Transverse colon (tissue), 4 donors: ENCODE measurements at regions not wholly inside any gene's neighbourhood (a gene's known extent, or its start where the extent isn't known, plus 50 kb on each side); places are given as distances from the start of the nearest gene placed in this dataset.

Source experiments
- DNase-seq: peaks from one replicate; pipeline ENCODE4 v3.0.0-alpha.2; 2019
- H3K27ac ChIP-seq, 4 donors: fragments of 200-600 bp; sonication (generic); 2 replicates each; pipeline ENCODE4 v1.5.1; 2016 to 2018; ENCODE audit warnings: inconsistent platforms in 4 of 4
- H3K27me3 ChIP-seq: fragments of 200-600 bp; sonication (generic); 2 replicates; pipeline ENCODE4 v1.5.1; 2017; ENCODE audit warnings: inconsistent platforms
- H3K36me3 ChIP-seq, 4 donors: fragments of 200-600 bp; sonication (generic); 2 replicates each; pipeline ENCODE4 v1.5.1; 2017 to 2019; ENCODE audit warnings: inconsistent platforms in 4 of 4
- H3K4me1 ChIP-seq, 4 donors: fragments of 200-600 bp; sonication (generic); 2 replicates each; pipeline ENCODE4 v1.5.1; 2017 to 2020; ENCODE audit warnings: inconsistent platforms in 4 of 4
- H3K4me3 ChIP-seq, 4 donors: fragments of 200-600 bp; sonication (generic); 1 replicate in 1 of 4; 2 replicates in 3 of 4; pipeline versions ENCODE4 v1.5.1 to v1.6.1; 2017 to 2019; ENCODE audit warnings: inconsistent platforms in 4 of 4
- H3K9me3 ChIP-seq, 2 donors: fragments of 200-600 bp; sonication (generic); 2 replicates each; pipeline ENCODE4 v1.5.1; 2017 to 2019; ENCODE audit warnings: inconsistent platforms in 2 of 2
- EP300 ChIP-seq: sonication (generic); formaldehyde crosslinking; IDR thresholded peaks from one replicate; pipeline ENCODE4 v1.6.1; 2017; ENCODE audit warnings: antibody characterized with exemption, low read depth
- POLR2A ChIP-seq: fragments of 450-650 bp; IDR thresholded peaks from one replicate; pipeline ENCODE4 v1.6.1; 2016; ENCODE audit warnings: antibody characterized with exemption, mild to moderate bottlenecking, moderate library complexity
- POLR2AphosphoS5 ChIP-seq, 3 donors: sonication (generic); formaldehyde crosslinking; IDR thresholded peaks; one replicate each; pipeline ENCODE4 v1.6.1; 2016; ENCODE audit warnings: antibody characterized with exemption in 3 of 3
- WGBS, 2 donors: methylation state at CpG; one replicate each; pipeline ENCODE4 v1.1.5; 2018; ENCODE audit warnings: low coverage in 1 of 2; 5-methylcytosine and 5-hydroxymethylcytosine counted together
- in situ Hi-C, 4 donors: fragments of 200-750 bp; cut with MboI; loops; one replicate each; pipeline versions ENCODE4 v1.15.0 to v1.15.1; 2017; ENCODE audit warnings: low sequenced_read_pairs in 3 of 4, low pct_ligation_motif_present in 1 of 4, low pct_unique_long_range_greater_than_20kb in 1 of 4
- intact Hi-C: fragments of 100-400 bp; cut with DNase I; formaldehyde crosslinking; loops from one replicate; pipeline ENCODE4 v1.15.1; 2023; ENCODE audit warnings: low total_unique reads
- TF ChIP-seq, protein P1 (sequence below), 5 experiments: fragments of 200-600 bp in 3 of 5; fragments of 450-650 bp in 2 of 5; sonication (generic) in 3 of 5; IDR thresholded peaks; 1 replicate in 2 of 5; 2 replicates in 3 of 5; pipeline ENCODE4 v1.5.1; 2016 to 2017; ENCODE audit warnings: antibody characterized with exemption in 5 of 5, inconsistent platforms in 3 of 5, mild to moderate bottlenecking in 2 of 5, moderate library complexity in 1 of 5

DNA sequence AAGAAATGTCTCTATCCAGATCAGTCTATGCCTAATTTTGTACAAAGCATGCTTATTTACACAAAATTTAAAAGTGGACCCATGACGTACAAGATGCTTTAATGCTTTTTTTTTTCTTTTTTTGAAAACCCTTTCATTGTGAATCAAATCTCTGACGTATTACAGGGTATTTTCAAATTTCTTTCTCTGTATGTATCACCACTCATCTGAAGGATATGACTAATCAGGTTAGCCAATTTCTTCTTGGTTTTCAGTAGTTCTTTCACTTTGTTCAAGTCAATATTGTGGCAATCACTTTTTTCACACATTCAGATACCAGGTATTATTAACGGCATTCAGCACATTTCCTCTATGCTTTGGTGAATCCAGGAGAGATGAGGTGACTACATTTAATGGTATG lies 685.3 kb downstream of the TRHDE start:
- H3K4me1 ChIP-seq: no peaks in the 10 kb centered on the region
- intact Hi-C loops: no loop called here
- in situ Hi-C loops: no loop called here
- no peaks in the 10 kb centered on the region for H3K36me3 ChIP-seq
- H3K9me3 ChIP-seq: peaks cover 0 to 5% of the 10 kb centered on the region in 2 donors
- H3K4me3 ChIP-seq: no peak overlapping the region
- no peak for DNase-seq
- 59 to 72% methylated on average over 3 of the region's 3 CpGs for WGBS, 2 donors
- TF ChIP-seq, protein P1, sequence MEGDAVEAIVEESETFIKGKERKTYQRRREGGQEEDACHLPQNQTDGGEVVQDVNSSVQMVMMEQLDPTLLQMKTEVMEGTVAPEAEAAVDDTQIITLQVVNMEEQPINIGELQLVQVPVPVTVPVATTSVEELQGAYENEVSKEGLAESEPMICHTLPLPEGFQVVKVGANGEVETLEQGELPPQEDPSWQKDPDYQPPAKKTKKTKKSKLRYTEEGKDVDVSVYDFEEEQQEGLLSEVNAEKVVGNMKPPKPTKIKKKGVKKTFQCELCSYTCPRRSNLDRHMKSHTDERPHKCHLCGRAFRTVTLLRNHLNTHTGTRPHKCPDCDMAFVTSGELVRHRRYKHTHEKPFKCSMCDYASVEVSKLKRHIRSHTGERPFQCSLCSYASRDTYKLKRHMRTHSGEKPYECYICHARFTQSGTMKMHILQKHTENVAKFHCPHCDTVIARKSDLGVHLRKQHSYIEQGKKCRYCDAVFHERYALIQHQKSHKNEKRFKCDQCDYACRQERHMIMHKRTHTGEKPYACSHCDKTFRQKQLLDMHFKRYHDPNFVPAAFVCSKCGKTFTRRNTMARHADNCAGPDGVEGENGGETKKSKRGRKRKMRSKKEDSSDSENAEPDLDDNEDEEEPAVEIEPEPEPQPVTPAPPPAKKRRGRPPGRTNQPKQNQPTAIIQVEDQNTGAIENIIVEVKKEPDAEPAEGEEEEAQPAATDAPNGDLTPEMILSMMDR (IDR thresholded peaks at IDR 0.05): no peak
- TF ChIP-seq POLR2A (no peak), POLR2AphosphoS5 (IDR thresholded peaks at IDR 0.05) (no peak), EP300 (no peak)
- no peak overlapping the region for H3K27ac ChIP-seq
- H3K27me3 ChIP-seq: no peaks in the 10 kb centered on the region

DNA sequence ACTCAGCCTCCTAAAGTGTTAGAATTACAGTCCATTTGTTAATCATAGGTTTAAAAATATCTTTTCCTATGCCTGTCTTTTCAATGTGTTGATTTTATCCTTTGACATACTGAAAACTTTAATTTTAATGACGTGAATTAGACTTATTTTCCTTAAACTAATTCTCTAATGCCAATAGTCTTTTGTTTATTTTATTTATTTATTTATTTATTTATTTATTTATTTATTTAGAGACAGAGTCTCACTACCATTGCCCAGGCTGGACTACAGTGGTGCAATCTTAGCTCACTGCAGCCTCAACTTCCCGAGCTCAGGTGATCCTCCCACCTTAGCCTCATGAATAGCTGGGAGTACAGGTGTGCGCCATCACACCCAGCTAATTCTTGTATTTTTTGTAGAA lies 694.5 kb downstream of the TRHDE start:
- in situ Hi-C loops: no loop called here

DNA sequence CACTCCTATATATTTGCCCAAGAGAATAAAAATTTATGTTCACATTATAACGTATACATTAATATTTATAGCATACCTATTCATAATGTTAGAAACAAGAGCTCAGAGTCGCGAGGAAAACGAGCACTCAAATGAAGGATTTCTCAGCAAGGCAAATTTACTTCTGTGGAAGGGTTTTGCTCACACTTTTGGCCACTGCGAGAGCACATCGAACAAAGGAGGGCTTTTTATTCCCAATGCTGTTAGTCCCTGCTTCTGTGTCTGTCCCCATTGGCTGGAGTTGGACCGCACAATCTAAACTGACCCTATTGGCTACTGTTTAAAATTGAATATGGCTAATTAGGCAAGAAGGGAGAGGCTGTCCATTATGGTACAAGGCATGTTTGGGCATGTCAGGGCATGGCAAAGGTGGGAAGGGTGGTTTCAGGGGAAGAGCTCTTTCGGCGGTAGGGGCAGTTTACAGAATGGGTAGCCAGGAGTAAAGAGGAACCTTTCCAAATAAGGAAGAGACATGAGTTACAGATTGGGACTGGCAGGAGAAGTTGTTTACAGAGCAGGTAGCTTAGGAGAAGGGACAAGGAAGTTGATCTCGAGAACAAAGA lies 702.9 kb downstream of the TRHDE start:
- no peak for DNase-seq
- H3K36me3 ChIP-seq: no peaks in the 10 kb centered on the region
- no peaks in the 10 kb centered on the region for H3K4me1 ChIP-seq
- no peak overlapping the region for H3K4me3 ChIP-seq
- H3K27me3 ChIP-seq: no peaks in the 10 kb centered on the region
- TF ChIP-seq, protein P1 (IDR thresholded peaks at IDR 0.05): no peak
- no peak for TF ChIP-seq POLR2AphosphoS5 (IDR thresholded peaks at IDR 0.05)
- TF ChIP-seq EP300: no peak
- no peak for TF ChIP-seq POLR2A
- peaks cover 0 to 7% of the 10 kb centered on the region in 2 donors for H3K9me3 ChIP-seq
- no peak overlapping the region for H3K27ac ChIP-seq
- in situ Hi-C loops (no loop called here), intact Hi-C loops (no loop called here)
- 79 to 82% methylated on average over 9 to 10 of the region's 10 CpGs for WGBS, 2 donors

More for the DNA sequence above, 694.5 kb downstream of the TRHDE start:
- no peaks in the 10 kb centered on the region for H3K27me3 ChIP-seq
- no peak overlapping the region for H3K27ac ChIP-seq
- intact Hi-C loops: no loop called here
- 72 to 90% methylated on average over 1 to 3 of the region's 3 CpGs for WGBS, 2 donors
- no peaks in the 10 kb centered on the region for H3K4me1 ChIP-seq
- H3K9me3 ChIP-seq: no peaks in the 10 kb centered on the region
- TF ChIP-seq EP300 (no peak), POLR2A (no peak), POLR2AphosphoS5 (IDR thresholded peaks at IDR 0.05) (no peak)
- TF ChIP-seq, protein P1 (IDR thresholded peaks at IDR 0.05): no peak
- no peaks in the 10 kb centered on the region for H3K36me3 ChIP-seq
- no peak for DNase-seq
- no peak overlapping the region for H3K4me3 ChIP-seq

DNA sequence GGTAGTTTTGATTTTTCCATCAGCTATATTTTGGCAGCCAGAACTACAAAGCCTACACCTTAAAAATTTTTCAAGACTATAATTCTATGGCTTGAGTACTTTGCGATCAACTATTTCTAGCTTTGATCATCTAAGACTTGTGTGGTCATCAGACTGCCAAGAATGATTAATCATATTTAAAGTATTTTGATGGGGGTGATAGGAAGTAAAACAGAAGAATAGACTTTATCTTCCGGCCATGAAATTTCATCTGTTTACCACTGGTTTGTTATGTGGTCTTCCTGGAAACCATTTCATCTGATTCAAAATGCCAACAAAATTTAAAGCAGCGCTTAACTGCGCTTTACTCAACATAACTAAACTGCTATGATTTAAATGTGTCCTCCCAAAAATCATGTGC lies 706.8 kb downstream of the TRHDE start:
- in situ Hi-C loops (no loop called here), intact Hi-C loops (no loop called here)
- Histone ChIP-seq H3K4me1 (no peaks in the 10 kb centered on the region), H3K27me3 (no peaks in the 10 kb centered on the region), H3K27ac (no peak overlapping the region), H3K36me3 (no peaks in the 10 kb centered on the region), H3K9me3 (peaks cover 0 to 5% of the 10 kb centered on the region in 2 donors), H3K4me3 (no peak overlapping the region)
- DNase-seq: no peak
- no peak for TF ChIP-seq EP300
- no peak for TF ChIP-seq POLR2AphosphoS5 (IDR thresholded peaks at IDR 0.05)
- TF ChIP-seq, protein P1 (IDR thresholded peaks at IDR 0.05): no peak
- no peak for TF ChIP-seq POLR2A
- 82 to 93% methylated on average over 3 to 4 of the region's 4 CpGs for WGBS, 2 donors
